AG10803 (cell line): ENCODE measurements at regions not wholly inside any gene's neighbourhood (a gene's known extent, or its start where the extent isn't known, plus 50 kb on each side); places are given as distances from the start of the nearest gene placed in this dataset.

Experiments
- DNase-seq: peaks from one replicate; pipeline ENCODE4 v3.0.0; 2010; ENCODE audit warnings: low read depth
- H3K4me3 ChIP-seq: 2 replicates; pipeline ENCODE4 v1.5.1; 2011; ENCODE audit warnings: mild to moderate bottlenecking, low read length, control low read depth
- TF ChIP-seq, protein P1 (sequence below): conservative IDR thresholded peaks from 2 replicates; pipeline ENCODE4 v1.5.1; 2011; ENCODE audit warnings: mild to moderate bottlenecking, low read length, control low read depth, inconsistent platforms

DNA sequence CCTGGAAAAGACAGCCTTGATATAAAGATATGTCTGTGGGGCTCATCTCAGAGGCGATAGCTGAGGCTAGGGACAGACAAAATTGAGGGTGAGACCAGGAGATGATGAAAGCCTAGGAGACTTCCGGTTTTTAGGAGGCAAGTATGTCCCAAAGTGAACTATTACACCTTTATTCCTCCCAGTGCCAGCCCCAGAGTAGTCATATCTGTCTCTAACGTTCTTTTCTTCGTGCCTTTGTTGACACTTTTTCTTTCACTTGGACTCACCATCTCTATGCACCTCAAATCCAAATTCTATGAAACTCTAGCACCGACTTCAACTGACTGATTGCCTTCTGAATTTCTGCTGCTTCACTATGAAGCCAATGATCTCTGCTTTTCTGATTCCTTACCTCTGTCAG is 93.8 kb upstream of the RASGRP1 start:
- TF ChIP-seq, protein P1, sequence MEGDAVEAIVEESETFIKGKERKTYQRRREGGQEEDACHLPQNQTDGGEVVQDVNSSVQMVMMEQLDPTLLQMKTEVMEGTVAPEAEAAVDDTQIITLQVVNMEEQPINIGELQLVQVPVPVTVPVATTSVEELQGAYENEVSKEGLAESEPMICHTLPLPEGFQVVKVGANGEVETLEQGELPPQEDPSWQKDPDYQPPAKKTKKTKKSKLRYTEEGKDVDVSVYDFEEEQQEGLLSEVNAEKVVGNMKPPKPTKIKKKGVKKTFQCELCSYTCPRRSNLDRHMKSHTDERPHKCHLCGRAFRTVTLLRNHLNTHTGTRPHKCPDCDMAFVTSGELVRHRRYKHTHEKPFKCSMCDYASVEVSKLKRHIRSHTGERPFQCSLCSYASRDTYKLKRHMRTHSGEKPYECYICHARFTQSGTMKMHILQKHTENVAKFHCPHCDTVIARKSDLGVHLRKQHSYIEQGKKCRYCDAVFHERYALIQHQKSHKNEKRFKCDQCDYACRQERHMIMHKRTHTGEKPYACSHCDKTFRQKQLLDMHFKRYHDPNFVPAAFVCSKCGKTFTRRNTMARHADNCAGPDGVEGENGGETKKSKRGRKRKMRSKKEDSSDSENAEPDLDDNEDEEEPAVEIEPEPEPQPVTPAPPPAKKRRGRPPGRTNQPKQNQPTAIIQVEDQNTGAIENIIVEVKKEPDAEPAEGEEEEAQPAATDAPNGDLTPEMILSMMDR = no peak
- DNase-seq = no peak
- no peak overlapping the region for H3K4me3 ChIP-seq

DNA sequence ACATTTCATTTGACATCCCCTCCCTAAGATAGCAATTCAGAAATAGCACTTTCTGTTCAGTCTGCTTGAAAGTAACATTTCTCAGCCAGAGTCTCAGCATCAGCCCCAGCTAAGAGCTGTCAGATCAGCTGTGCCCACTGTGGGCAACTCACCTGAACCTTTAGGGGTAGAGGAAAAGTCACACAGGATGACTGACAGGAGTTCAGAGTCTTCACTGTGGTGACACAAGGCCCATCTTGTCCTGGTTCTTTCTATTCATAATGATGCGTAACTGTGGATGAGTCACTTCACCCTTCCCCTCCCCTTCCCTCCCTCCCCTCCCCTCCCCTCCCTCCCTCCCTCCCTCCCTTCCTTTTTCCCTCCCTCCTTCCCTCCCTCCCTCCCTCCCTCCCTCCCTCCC is 96.1 kb upstream of the RASGRP1 start:
- H3K4me3 ChIP-seq = no peak overlapping the region
- TF ChIP-seq, protein P1 = no peak
- DNase-seq = no peak

DNA sequence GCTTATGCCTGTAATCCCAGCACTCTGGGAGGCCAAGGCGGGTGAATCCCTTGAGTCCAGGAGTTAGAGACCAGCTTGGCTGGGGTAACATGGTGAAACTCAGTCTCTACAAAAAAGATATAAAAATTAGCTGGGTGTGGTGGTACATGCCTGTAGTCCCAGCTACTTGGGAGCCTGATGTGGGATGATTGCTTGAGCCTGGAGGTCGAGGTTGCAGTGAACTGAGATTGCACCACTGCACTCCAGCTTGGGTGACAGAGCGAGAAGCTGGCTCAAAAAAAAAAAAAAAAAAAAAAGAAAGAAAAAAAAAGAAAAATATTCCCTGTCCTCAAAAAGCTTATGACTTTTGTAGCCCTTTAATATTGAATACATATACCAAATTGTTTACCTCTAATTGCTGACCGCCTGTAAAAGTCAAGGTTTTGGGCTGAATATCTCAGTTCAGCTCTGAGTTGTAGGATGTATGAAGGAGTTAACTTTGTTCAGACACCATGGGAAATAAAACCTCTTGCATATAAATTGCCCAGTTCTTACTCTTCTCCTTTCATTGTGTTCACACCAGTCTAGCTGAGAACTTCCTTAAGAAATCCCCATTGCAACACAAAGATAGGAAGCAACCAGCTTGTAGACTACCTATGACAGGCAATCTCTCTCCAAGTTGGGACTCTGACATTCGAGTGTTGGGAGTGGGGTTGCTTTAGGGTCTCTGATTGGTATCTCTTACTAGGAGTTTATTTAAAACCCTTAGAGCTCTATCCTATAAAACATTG is 97.6 kb upstream of the RASGRP1 start:
- no peak overlapping the region for H3K4me3 ChIP-seq
- TF ChIP-seq, protein P1 = no peak
- DNase-seq = no peak

DNA sequence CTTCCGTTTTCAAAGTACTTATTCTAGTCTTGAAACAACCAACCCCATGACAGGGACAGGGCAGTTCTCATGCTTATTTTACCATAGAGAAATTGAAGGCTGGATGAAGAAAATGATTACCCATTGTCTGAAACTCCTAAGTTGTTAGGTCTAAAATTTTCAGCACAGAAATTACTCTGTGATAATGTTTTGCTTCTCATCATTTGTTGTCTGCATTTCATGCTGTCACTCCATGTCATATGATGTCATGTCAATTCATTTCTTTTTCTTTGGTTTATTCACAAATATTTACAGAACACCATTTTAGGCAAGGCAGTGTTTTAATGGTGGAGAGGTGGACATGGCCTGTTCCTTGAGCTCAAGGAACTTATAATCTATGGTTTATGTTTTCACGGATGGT is 98.2 kb upstream of the RASGRP1 start:
- H3K4me3 ChIP-seq = no peak overlapping the region
- TF ChIP-seq, protein P1 = no peak
- DNase-seq = no peak

DNA sequence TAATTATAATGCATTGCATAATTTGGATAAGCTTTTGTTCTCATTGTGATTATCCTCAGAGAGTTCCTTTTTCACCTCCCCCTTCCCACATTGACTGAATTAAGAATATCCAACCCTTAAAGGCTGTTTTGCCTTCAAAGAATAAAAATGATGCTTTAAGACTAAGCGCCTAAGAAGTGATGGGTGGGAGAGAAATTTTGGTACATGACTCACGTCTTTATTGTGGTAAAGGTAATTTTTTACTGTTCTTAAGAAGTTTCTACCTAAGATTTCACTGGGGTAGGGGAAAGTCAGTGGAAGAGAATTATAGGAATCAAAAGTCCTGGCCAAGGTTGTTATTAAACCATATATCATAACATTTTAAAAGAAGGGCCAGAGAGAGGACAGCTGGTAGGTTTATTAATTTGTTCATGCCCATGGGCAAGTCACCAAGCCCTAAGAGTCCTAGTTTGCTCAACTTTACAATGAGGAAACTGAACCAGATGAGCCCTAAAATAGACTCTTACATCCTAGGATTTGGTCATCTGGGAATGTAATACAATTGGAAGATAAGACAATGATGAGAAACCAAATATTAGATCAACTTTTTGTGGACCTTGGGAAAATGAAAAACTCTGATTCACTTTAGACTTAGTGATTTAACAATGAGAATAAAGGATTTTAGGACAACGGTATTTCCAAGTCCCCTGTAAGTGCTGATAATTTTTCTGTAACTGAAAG is 101.1 kb upstream of the RASGRP1 start:
- H3K4me3 ChIP-seq = no peak overlapping the region
- no peak for DNase-seq
- TF ChIP-seq, protein P1 = no peak

DNA sequence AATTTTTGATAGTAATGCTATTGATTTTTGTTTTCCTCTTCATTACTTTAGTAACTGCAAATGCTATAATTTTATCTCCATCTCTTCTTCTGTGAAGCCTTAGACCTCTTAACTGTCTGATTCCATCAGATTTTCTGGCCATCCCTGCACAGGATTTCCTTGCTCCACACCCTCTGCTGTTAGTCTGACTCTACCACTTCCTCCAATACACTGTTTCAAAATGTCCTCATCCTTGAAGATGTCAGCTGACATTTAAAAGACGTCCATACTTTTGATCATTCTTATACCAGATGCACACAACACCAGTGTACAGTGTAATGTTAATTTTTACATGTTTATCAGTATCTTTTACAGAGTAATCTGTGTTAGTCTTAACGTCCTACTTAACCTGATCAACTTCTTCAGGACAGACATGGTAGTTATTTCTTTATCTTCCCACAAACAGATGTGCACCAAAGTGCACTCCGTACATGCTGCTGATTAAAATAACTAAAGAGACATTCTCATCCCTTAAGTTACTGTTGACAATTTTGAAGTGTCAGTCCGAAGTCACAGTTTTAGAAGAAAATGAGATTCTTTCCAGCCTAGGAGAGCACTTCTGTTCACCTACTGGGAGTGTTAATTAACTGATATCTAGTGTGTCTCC is 102.4 kb upstream of the RASGRP1 start:
- no peak for DNase-seq
- no peak overlapping the region for H3K4me3 ChIP-seq
- TF ChIP-seq, protein P1 = no peak
